RPMI7951 (cell line): ENCODE measurements at regions not wholly inside any gene's neighbourhood (a gene's known extent, or its start where the extent isn't known, plus 50 kb on each side); places are given as distances from the start of the nearest gene placed in this dataset.

ENCODE experiments used
- DNase-seq: peaks from one replicate; pipeline ENCODE4 v3.0.0-alpha.2; 2012; ENCODE audit warnings: low read depth

- peak; percentile 11 for DNase-seq
Observed at GRCh38 chrX:110852180-110852579, 56.6 kb upstream of the CHRDL1 start.

GRCh38 chrX:110851780-110852179 lies 56.2 kb upstream of the CHRDL1 start:
- peak; percentile 56 for DNase-seq

- DNase-seq = peak; percentile 62
Observed at GRCh38 chrX:110847334-110847733, 51.7 kb upstream of the CHRDL1 start.

- peak; percentile 46 for DNase-seq
Observed at GRCh38 chrX:110846071-110846470, 50.5 kb upstream of the CHRDL1 start.
